SK-N-SH (cell line): ENCODE measurements at regions not wholly inside any gene's neighbourhood (a gene's known extent, or its start where the extent isn't known, plus 50 kb on each side); places are given as distances from the start of the nearest gene placed in this dataset.

Experiments
- CTCF ChIA-PET: fragments of 300-600, 350-600 bp; formaldehyde crosslinking; extraction: SDS; loops from one replicate; lab custom pipeline; 2021; lab: Yijun Ruan, JAX
- POLR2A ChIA-PET: fragments of 350-600 bp; sonication (Branson Sonifier 250); formaldehyde crosslinking; extraction: SDS; loops from one replicate; lab custom pipeline; 2020; ENCODE audit warnings: antibody characterized with exemption, inconsistent platforms; lab: Yijun Ruan, JAX
- DNase-seq: peaks from one replicate; pipeline ENCODE4 v3.0.0; 2012
- H2AFZ ChIP-seq: fragments of 200-600 bp; sonication (generic); 2 replicates; pipeline ENCODE4 v1.8.1; 2016; ENCODE audit warnings: antibody characterized with exemption, mild to moderate bottlenecking, low read depth
- H3F3A ChIP-seq: fragments of 200-600 bp; sonication (generic); replicated peaks from 2 replicates; pipeline ENCODE3; 2016; ENCODE audit warnings: antibody characterized with exemption, mild to moderate bottlenecking; ENCODE audit not compliant: insufficient read depth
- H3K27ac ChIP-seq, 2 experiments: fragments of 200-500 bp in 1 of 2; fragments of 200-600 bp in 1 of 2; sonication (Bioruptor generic) in 1 of 2; sonication (generic), shearing (Covaris generic) in 1 of 2; 2 replicates each; pipeline versions ENCODE4 v1.5.1 to v1.6.1; 2014 to 2016; ENCODE audit warnings: low read depth in 2 of 2, inconsistent platforms in 1 of 2, low read length in 1 of 2, mild to moderate bottlenecking in 1 of 2, mixed read lengths in 1 of 2
- H3K27me3 ChIP-seq: fragments of 200-600 bp; sonication (generic), shearing (Covaris generic); 2 replicates; pipeline ENCODE4 v1.6.1; 2016; ENCODE audit warnings: mixed run types; ENCODE audit not compliant: insufficient read depth
- H3K36me3 ChIP-seq, 2 experiments: fragments of 200-500 bp in 1 of 2; fragments of 200-600 bp in 1 of 2; sonication (Bioruptor generic) in 1 of 2; sonication (generic) in 1 of 2; replicated peaks in 1 of 2; 2 replicates each; pipeline versions ENCODE3 to v1.5.1; 2014 to 2016; ENCODE audit warnings: low read length in 1 of 2, mild to moderate bottlenecking in 1 of 2; ENCODE audit not compliant: insufficient read depth in 2 of 2, control insufficient read depth in 1 of 2
- H3K4me1 ChIP-seq, 2 experiments: fragments of 200-500 bp in 1 of 2; fragments of 200-600 bp in 1 of 2; sonication (Bioruptor generic) in 1 of 2; sonication (generic), shearing (Covaris generic) in 1 of 2; 2 replicates each; pipeline versions ENCODE4 v1.5.1 to v1.6.1; 2014 to 2016; ENCODE audit warnings: low read depth in 1 of 2, low read length in 1 of 2, mixed run types in 1 of 2; ENCODE audit not compliant: insufficient read depth in 2 of 2, control insufficient read depth in 1 of 2
- H3K4me2 ChIP-seq: fragments of 200-600 bp; sonication (generic), shearing (Covaris generic); 2 replicates; pipeline ENCODE4 v1.6.1; 2017; ENCODE audit warnings: mixed run types
- H3K4me3 ChIP-seq, 2 experiments: fragments of 200-500 bp in 1 of 2; fragments of 200-600 bp in 1 of 2; sonication (Bioruptor generic) in 1 of 2; sonication (generic), shearing (Covaris generic) in 1 of 2; 2 replicates each; pipeline versions ENCODE4 v1.5.1 to v1.8.1; 2014 to 2016; ENCODE audit warnings: low read depth in 2 of 2, inconsistent platforms in 1 of 2, low read length in 1 of 2, mild to moderate bottlenecking in 1 of 2, mixed read lengths in 1 of 2, moderate library complexity in 1 of 2
- H3K79me2 ChIP-seq: fragments of 200-600 bp; sonication (generic); 2 replicates; pipeline ENCODE4 v1.8.1; 2017; ENCODE audit warnings: mild to moderate bottlenecking; ENCODE audit not compliant: insufficient read depth
- H3K9ac ChIP-seq: fragments of 200-600 bp; sonication (generic); 2 replicates; pipeline ENCODE4 v1.6.1; 2017; ENCODE audit warnings: mixed run types
- H3K9me2 ChIP-seq: fragments of 200-600 bp; sonication (generic); 2 replicates; pipeline ENCODE4 v1.6.1; 2017; ENCODE audit warnings: mixed run types
- H3K9me3 ChIP-seq: fragments of 200-600 bp; sonication (generic); 2 replicates; pipeline ENCODE4 v1.6.1; 2017; ENCODE audit warnings: mixed run types, mild to moderate bottlenecking, moderate library complexity
- H4K20me1 ChIP-seq: fragments of 200-600 bp; sonication (generic); 2 replicates; pipeline ENCODE4 v1.6.1; 2017; ENCODE audit warnings: mild to moderate bottlenecking, mixed run types; ENCODE audit not compliant: insufficient read depth
- CHD2 ChIP-seq: fragments of 150-350 bp; IDR thresholded peaks from 2 replicates; pipeline ENCODE4 v1.6.1; 2018; ENCODE audit warnings: low read length; ENCODE audit not compliant: partially characterized antibody
- EZH2phosphoT487 ChIP-seq: fragments of 200-600 bp; sonication (generic); IDR thresholded peaks from 2 replicates; pipeline ENCODE4 v1.6.1; 2017; ENCODE audit warnings: low read depth, mixed run types, mild to moderate bottlenecking, antibody characterized with exemption, moderate library complexity, borderline replicate concordance
- FOXM1 ChIP-seq: IDR thresholded peaks from 2 replicates; pipeline ENCODE4 v1.4.0; 2012; ENCODE audit warnings: low read depth, mild to moderate bottlenecking
- GABPA ChIP-seq: IDR thresholded peaks from 2 replicates; pipeline ENCODE4 v1.4.0; 2012; ENCODE audit warnings: low read depth, mild to moderate bottlenecking
- JUND ChIP-seq: IDR thresholded peaks from 2 replicates; pipeline ENCODE4 v1.4.0; 2012
- NRF1 ChIP-seq: IDR thresholded peaks from 2 replicates; pipeline ENCODE4 v1.6.1; 2012; ENCODE audit warnings: low read depth, mild to moderate bottlenecking, low read length
- RCOR1 ChIP-seq: fragments of 150-350 bp; IDR thresholded peaks from 2 replicates; pipeline ENCODE4 v1.6.1; 2017; ENCODE audit warnings: antibody characterized with exemption, low read length
- RXRA ChIP-seq: IDR thresholded peaks from 2 replicates; pipeline ENCODE4 v1.4.0; 2012; ENCODE audit warnings: low read depth, mild to moderate bottlenecking, borderline replicate concordance
- SIN3A ChIP-seq: IDR thresholded peaks from 2 replicates; pipeline ENCODE4 v1.6.1; 2012; ENCODE audit warnings: low read depth, mild to moderate bottlenecking, low read length, moderate library complexity, borderline replicate concordance
- TEAD4 ChIP-seq: IDR thresholded peaks from 2 replicates; pipeline ENCODE4 v1.4.0; 2012; ENCODE audit warnings: mild to moderate bottlenecking, borderline replicate concordance; ENCODE audit not compliant: insufficient read depth
- WGBS: methylation state at CpG from one replicate; pipeline ENCODE4 v1.1.6; 2017; ENCODE audit warnings: low lambda C conversion rate; 5-methylcytosine and 5-hydroxymethylcytosine counted together
- TF ChIP-seq, protein P1 (sequence below): fragments of 150-350 bp; IDR thresholded peaks from 2 replicates; pipeline ENCODE4 v1.6.1; 2016; ENCODE audit warnings: mild to moderate bottlenecking, low read depth, low read length

DNA sequence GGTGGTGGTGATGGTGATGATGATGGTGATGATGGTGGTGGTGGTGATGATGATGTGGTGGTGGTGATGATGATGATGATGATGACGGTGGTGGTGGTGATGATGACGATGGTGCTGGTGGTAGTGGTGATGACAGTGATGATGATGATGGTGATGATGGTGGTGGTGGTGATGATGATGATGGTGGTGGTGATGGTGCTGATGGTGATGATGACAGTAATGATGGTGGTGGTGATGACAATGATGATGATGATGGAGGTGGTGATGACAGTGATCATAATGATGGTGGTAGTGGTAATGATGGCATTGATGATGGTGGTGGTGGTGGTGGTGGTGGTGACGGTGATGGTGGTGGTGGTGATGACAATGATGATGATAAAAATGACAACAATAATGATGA, 52.1 kb upstream of the ANO1 start (continued):
- no peak for TF ChIP-seq JUND
- TF ChIP-seq, all 33 proteins: peak for 0

DNA sequence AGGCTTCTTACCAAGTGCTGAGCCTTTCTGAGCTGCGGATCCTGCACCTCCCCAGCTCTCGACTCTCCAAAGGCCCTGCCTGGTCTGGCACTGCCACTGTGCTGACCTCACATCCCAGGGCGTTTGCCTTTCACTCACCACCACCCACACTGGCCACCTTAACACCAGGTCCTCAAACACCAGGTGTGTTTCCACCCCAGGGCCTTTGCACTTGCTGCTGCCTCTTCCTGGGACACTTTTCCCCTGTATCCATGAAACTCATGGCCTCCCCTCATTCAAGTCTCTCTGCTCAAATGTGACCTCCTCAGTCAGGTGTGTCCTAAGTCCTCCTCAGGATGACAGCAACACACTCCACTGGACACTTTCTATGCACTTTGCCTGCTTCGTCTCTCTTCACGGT, 51.4 kb upstream of the ANO1 start:
- no peaks in the 10 kb centered on the region for H3K27me3 ChIP-seq
- no peak for DNase-seq
- no peak overlapping the region for H3K4me2 ChIP-seq
- H3K27ac ChIP-seq = no peak overlapping the region
- ChIA-PET POLR2A (no interaction called here), CTCF (no interaction called here)
- H3K9me3 ChIP-seq = no peaks in the 10 kb centered on the region
- H2AFZ ChIP-seq = no peak overlapping the region
- no peak overlapping the region for H3K9ac ChIP-seq
- H3K9me2 ChIP-seq = no peaks in the 10 kb centered on the region
- no peaks in the 10 kb centered on the region for H3K36me3 ChIP-seq
- H3F3A ChIP-seq = no peaks in the 10 kb centered on the region
- no peak overlapping the region for H3K4me3 ChIP-seq
- TF ChIP-seq EZH2phosphoT487 (no peak), GABPA (no peak), CHD2 (no peak)
- TF ChIP-seq, protein P1, sequence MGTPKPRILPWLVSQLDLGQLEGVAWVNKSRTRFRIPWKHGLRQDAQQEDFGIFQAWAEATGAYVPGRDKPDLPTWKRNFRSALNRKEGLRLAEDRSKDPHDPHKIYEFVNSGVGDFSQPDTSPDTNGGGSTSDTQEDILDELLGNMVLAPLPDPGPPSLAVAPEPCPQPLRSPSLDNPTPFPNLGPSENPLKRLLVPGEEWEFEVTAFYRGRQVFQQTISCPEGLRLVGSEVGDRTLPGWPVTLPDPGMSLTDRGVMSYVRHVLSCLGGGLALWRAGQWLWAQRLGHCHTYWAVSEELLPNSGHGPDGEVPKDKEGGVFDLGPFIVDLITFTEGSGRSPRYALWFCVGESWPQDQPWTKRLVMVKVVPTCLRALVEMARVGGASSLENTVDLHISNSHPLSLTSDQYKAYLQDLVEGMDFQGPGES = no peak
- H4K20me1 ChIP-seq = no peaks in the 10 kb centered on the region
- H3K79me2 ChIP-seq = no peaks in the 10 kb centered on the region
- WGBS = 68% methylated on average over 4 of the region's 5 CpGs
- no peaks in the 10 kb centered on the region for H3K4me1 ChIP-seq

DNA sequence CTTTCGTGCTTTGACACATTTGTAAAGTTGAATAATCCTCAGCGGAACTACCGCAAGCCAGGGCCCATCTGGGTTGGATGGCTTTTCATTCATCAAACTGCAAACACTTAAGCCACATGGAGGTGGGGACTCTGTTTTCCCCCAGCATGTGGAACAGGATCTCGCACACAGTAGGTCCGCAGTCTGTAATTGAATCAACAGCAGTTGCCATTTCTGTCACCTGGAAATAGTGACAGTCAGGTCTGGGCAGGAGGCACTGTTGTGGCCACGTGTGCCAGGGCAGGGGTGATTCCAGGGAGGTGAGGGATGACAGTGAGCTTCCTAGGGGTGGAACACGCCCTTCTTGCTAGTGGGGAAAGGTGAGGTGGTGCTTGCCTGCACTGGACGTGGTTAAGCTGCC, 50.7 kb upstream of the ANO1 start:
- Histone ChIP-seq H3K79me2 (no peaks in the 10 kb centered on the region), H3K9me2 (no peaks in the 10 kb centered on the region), H3K36me3 (no peaks in the 10 kb centered on the region), H2AFZ (no peak overlapping the region), H3F3A (no peaks in the 10 kb centered on the region), H3K9ac (no peak overlapping the region), H3K4me2 (no peak overlapping the region), H3K27me3 (no peaks in the 10 kb centered on the region), H3K27ac (no peak overlapping the region), H3K9me3 (no peaks in the 10 kb centered on the region), H4K20me1 (no peaks in the 10 kb centered on the region), H3K4me1 (no peaks in the 10 kb centered on the region), H3K4me3 (no peak overlapping the region)
- TF ChIP-seq SIN3A (no peak), RXRA (no peak), CHD2 (no peak), NRF1 (no peak), FOXM1 (no peak), RCOR1 (no peak), TEAD4 (no peak)
- ChIA-PET CTCF (no interaction called here), POLR2A (no interaction called here)
- no peak for DNase-seq
- WGBS = 40% methylated on average over 7 of the region's 8 CpGs
